Parathyroid adenoma (tissue), 2 donors: ENCODE measurements at regions not wholly inside any gene's neighbourhood (a gene's known extent, or its start where the extent isn't known, plus 50 kb on each side); places are given as distances from the start of the nearest gene placed in this dataset.
"Not testable (repeated sequence)": the region's sequence is repeated elsewhere in the genome, so short reads cannot be mapped to it uniquely, and the experiment has no call there.

ENCODE experiments used
- H2AFZ ChIP-seq: fragments of 300-600 bp; sonication (generic); one replicate; pipeline ENCODE4 v1.7.0; 2017; ENCODE audit warnings: antibody characterized with exemption, mild to moderate bottlenecking
- H3K27ac ChIP-seq: fragments of 300-600 bp; sonication (generic); one replicate; pipeline ENCODE4 v1.7.0; 2017
- H3K27me3 ChIP-seq: fragments of 300-600 bp; sonication (generic); one replicate; pipeline ENCODE4 v1.7.0; 2017; ENCODE audit warnings: low read length; ENCODE audit not compliant: control insufficient read depth, insufficient read depth
- H3K36me3 ChIP-seq: fragments of 300-600 bp; sonication (generic); one replicate; pipeline ENCODE4 v1.7.0; 2017; ENCODE audit warnings: low read length; ENCODE audit not compliant: control insufficient read depth, insufficient read depth
- H3K4me1 ChIP-seq: fragments of 300-600 bp; sonication (generic); one replicate; pipeline ENCODE4 v1.7.0; 2017; ENCODE audit warnings: control low read depth
- H3K4me2 ChIP-seq: fragments of 300-600 bp; sonication (generic); one replicate; pipeline ENCODE4 v1.7.0; 2017; ENCODE audit warnings: low read length
- H3K4me3 ChIP-seq: fragments of 300-600 bp; sonication (generic); one replicate; pipeline ENCODE4 v1.7.0; 2017; ENCODE audit warnings: low read depth, low read length
- H3K79me2 ChIP-seq: fragments of 300-600 bp; sonication (generic); one replicate; pipeline ENCODE4 v1.7.0; 2017; ENCODE audit warnings: control low read depth
- H3K9ac ChIP-seq: fragments of 300-600 bp; sonication (generic); one replicate; pipeline ENCODE4 v1.7.0; 2017; ENCODE audit warnings: mild to moderate bottlenecking
- H3K9me3 ChIP-seq: fragments of 300-600 bp; sonication (generic); one replicate; pipeline ENCODE4 v1.7.0; 2017; ENCODE audit warnings: low read length; ENCODE audit not compliant: control insufficient read depth
- CTCF ChIP-seq: fragments of 300-600 bp; sonication (generic); IDR thresholded peaks from one replicate; pipeline ENCODE4 v1.7.0; 2017; ENCODE audit warnings: antibody characterized with exemption, mild to moderate bottlenecking
- donor health status: primary hyperparathyroidism.

DNA sequence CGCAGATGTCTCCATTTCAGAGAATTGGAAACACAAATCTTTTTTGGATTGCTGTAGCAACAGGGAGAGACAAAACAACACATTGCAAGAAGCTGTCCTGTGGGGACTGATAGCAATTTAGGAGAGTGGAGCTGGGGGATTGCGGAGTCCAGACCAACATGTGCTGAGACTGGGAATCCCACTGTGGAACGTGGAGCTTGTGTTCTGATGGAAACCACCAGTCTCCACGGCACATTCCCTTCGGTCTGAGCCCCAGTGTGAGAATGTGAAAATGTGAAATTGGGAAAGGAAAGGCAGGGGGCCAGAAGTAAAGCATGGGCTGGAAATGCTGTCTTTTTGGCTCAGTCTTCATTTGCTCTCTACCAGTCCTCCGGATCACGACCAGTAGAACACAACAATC lies 348.8 kb upstream of the TNC start:
- Histone ChIP-seq H3K27ac (no peak overlapping the region), H3K4me2 (no peak overlapping the region), H2AFZ (no peak overlapping the region), H3K36me3 (no peaks in the 10 kb centered on the region), H3K27me3 (no peaks in the 10 kb centered on the region), H3K9ac (no peak overlapping the region), H3K9me3 (peaks cover 4% of the 10 kb centered on the region), H3K4me1 (no peaks in the 10 kb centered on the region), H3K4me3 (no peak overlapping the region), H3K79me2 (no peaks in the 10 kb centered on the region)
- no peak for TF ChIP-seq CTCF

- Histone ChIP-seq H2AFZ (no peak overlapping the region), H3K4me1 (no peaks in the 10 kb centered on the region), H3K9ac (no peak overlapping the region), H3K4me2 (no peak overlapping the region), H3K79me2 (no peaks in the 10 kb centered on the region), H3K27ac (no peak overlapping the region), H3K36me3 (no peaks in the 10 kb centered on the region), H3K27me3 (no peaks in the 10 kb centered on the region), H3K9me3 (peaks cover 4% of the 10 kb centered on the region), H3K4me3 (no peak overlapping the region)
- no peak for TF ChIP-seq CTCF
These were observed 351.9 kb upstream of the TNC start for GRCh38 chr9:115469841-115470240.

- H2AFZ ChIP-seq = not testable (repeated sequence)
These were observed 355.1 kb upstream of the TNC start for GRCh38 chr9:115473032-115473431.

GRCh38 chr9:115481769-115482168 lies 363.8 kb upstream of the TNC start:
- no peaks in the 10 kb centered on the region for H3K79me2 ChIP-seq
- H3K27me3 ChIP-seq = no peaks in the 10 kb centered on the region
- H3K9me3 ChIP-seq = no peaks in the 10 kb centered on the region
- H3K9ac ChIP-seq = no peak overlapping the region
- H3K27ac ChIP-seq = no peak overlapping the region
- no peaks in the 10 kb centered on the region for H3K4me1 ChIP-seq
- no peak overlapping the region for H2AFZ ChIP-seq
- no peaks in the 10 kb centered on the region for H3K36me3 ChIP-seq
- H3K4me3 ChIP-seq = no peak overlapping the region
- no peak overlapping the region for H3K4me2 ChIP-seq
- no peak for TF ChIP-seq CTCF

More at GRCh38 chr9:115473032-115473431, 355.1 kb upstream of the TNC start:
- H3K9ac ChIP-seq, H3K4me1 ChIP-seq, H3K79me2 ChIP-seq, H3K36me3 ChIP-seq, H3K27me3 ChIP-seq, H3K9me3 ChIP-seq, H3K4me3 ChIP-seq, H3K27ac ChIP-seq, H3K4me2 ChIP-seq: not testable (repeated sequence)

- H3K4me3 ChIP-seq = no peak overlapping the region
- no peak overlapping the region for H3K9ac ChIP-seq
- H3K79me2 ChIP-seq = no peaks in the 10 kb centered on the region
- no peak overlapping the region for H2AFZ ChIP-seq
- no peaks in the 10 kb centered on the region for H3K36me3 ChIP-seq
- H3K4me1 ChIP-seq = no peaks in the 10 kb centered on the region
- no peak for TF ChIP-seq CTCF
- no peaks in the 10 kb centered on the region for H3K9me3 ChIP-seq
- H3K4me2 ChIP-seq = no peak overlapping the region
- H3K27me3 ChIP-seq = no peaks in the 10 kb centered on the region
- H3K27ac ChIP-seq = no peak overlapping the region
These were observed 364.8 kb upstream of the TNC start for GRCh38 chr9:115482747-115483146.
